Ovary (tissue), 7 donors: ENCODE measurements at regions not wholly inside any gene's neighbourhood (a gene's known extent, or its start where the extent isn't known, plus 50 kb on each side); places are given as distances from the start of the nearest gene placed in this dataset.

Source experiments
- DNase-seq, 5 donors: peaks; one replicate each; pipeline ENCODE4 v3.0.0-alpha.2; 2019 to 2020
- H3K27ac ChIP-seq, 2 donors: fragments of 200-600 bp; one replicate each; pipeline versions ENCODE4 v1.5.1 to v1.8.0; 2019 to 2022
- H3K27me3 ChIP-seq: fragments of 200-600 bp; one replicate; pipeline ENCODE4 v1.8.0; 2022
- H3K36me3 ChIP-seq: fragments of 200-600 bp; sonication (generic); one replicate; pipeline ENCODE4 v1.5.1; 2019
- H3K4me1 ChIP-seq: one replicate; pipeline ENCODE4 v1.8.1; 2013; ENCODE audit warnings: mild to moderate bottlenecking, moderate library complexity; ENCODE audit not compliant: insufficient read depth
- H3K4me3 ChIP-seq: fragments of 200-600 bp; sonication (generic); one replicate; pipeline ENCODE4 v1.5.1; 2017
- H3K9me3 ChIP-seq, 2 donors: fragments of 200-600 bp in 1 of 2; sonication (generic) in 1 of 2; one replicate each; pipeline versions ENCODE4 v1.5.1 to v1.8.1; 2013 to 2019; ENCODE audit warnings: mild to moderate bottlenecking in 1 of 2, moderate library complexity in 1 of 2
- CTCF ChIP-seq, 3 donors: fragments of 450-650 bp in 2 of 3; fragments of 200-600 bp in 1 of 3; IDR thresholded peaks; one replicate each; pipeline versions ENCODE4 v1.5.1 to v1.8.0; 2016 to 2022; ENCODE audit warnings: antibody characterized with exemption in 3 of 3, mild to moderate bottlenecking in 1 of 3
- EP300 ChIP-seq: sonication (generic); formaldehyde crosslinking; IDR thresholded peaks from one replicate; pipeline ENCODE4 v1.6.1; 2017; ENCODE audit warnings: antibody characterized with exemption
- POLR2A ChIP-seq: fragments of 450-650 bp; IDR thresholded peaks from one replicate; pipeline ENCODE4 v1.6.1; 2017; ENCODE audit warnings: antibody characterized with exemption, mild to moderate bottlenecking, moderate library complexity
- WGBS, 3 donors: extraction: QIAGEN DNeasy Blood & Tissue Kit in 1 of 3; methylation state at CpG; one replicate each; pipeline versions ENCODE4 v1.1.5 to v1.1.7; 2013 to 2017; 5-methylcytosine and 5-hydroxymethylcytosine counted together
- intact Hi-C, 4 donors: fragments of 100-400 bp; cut with DNase I; formaldehyde crosslinking; loops; one replicate each; pipeline versions ENCODE4 v1.11.0 to v1.15.1; 2022 to 2023
- donor health status: DM: no; HTN: no; CAD: no; lungs with moderate emphysema.
- donor health status: DM: no; HTN: no; CAD: no.
- donor health status: Bipolar disorder and iron deficiency.
- donor health status: DM: no; HTN: no; CAD: no.
- donor health status: DM: yes; HTN: yes; CAD: no.

GRCh38 chr5:89946916-89947315 is 462.6 kb downstream of the CETN3 start:
- intact Hi-C loops: no loop called here
- WGBS, 3 donors: 23 to 28% (median 27%) methylated on average over 2 of the region's 2 CpGs
- H3K27ac ChIP-seq: no peak overlapping the region

GRCh38 chr5:89946508-89946907 is 463.0 kb downstream of the CETN3 start:
- 10 to 18% (median 16%) methylated on average over 4 of the region's 4 CpGs for WGBS, 3 donors
- intact Hi-C loops: no loop called here
- H3K9me3 ChIP-seq: no peaks in the 10 kb centered on the region
- TF ChIP-seq EP300: no peak
- no peak for TF ChIP-seq POLR2A
- TF ChIP-seq CTCF (IDR thresholded peaks at IDR 0.05): no peak
- H3K36me3 ChIP-seq: no peaks in the 10 kb centered on the region
- H3K4me1 ChIP-seq: peaks cover 1% of the 10 kb centered on the region
- no peak overlapping the region for H3K27ac ChIP-seq
- no peaks in the 10 kb centered on the region for H3K27me3 ChIP-seq
- DNase-seq: no peak
- H3K4me3 ChIP-seq: no peak overlapping the region

More at GRCh38 chr5:89946916-89947315, 462.6 kb downstream of the CETN3 start:
- Histone ChIP-seq H3K4me3 (no peak overlapping the region), H3K36me3 (no peaks in the 10 kb centered on the region), H3K4me1 (peaks cover 1% of the 10 kb centered on the region), H3K9me3 (no peaks in the 10 kb centered on the region), H3K27me3 (no peaks in the 10 kb centered on the region)
- TF ChIP-seq EP300 (no peak), CTCF (IDR thresholded peaks at IDR 0.05) (no peak), POLR2A (no peak)
- no peak for DNase-seq

- H3K27me3 ChIP-seq: no peaks in the 10 kb centered on the region
- H3K27ac ChIP-seq: no peak overlapping the region
- TF ChIP-seq POLR2A (no peak), EP300 (no peak), CTCF (IDR thresholded peaks at IDR 0.05) (no peak)
- H3K4me1 ChIP-seq: peaks cover 1% of the 10 kb centered on the region
- H3K36me3 ChIP-seq: no peaks in the 10 kb centered on the region
- H3K9me3 ChIP-seq: no peaks in the 10 kb centered on the region
- WGBS, 3 donors: 95 to 96% (median 95%) methylated on average over 1 of the region's 1 CpG
- intact Hi-C loops: no loop called here
- DNase-seq: no peak
- no peak overlapping the region for H3K4me3 ChIP-seq
Measured at GRCh38 chr5:89942171-89942570, 467.4 kb downstream of the CETN3 start.

GRCh38 chr5:89936576-89936975 is 473.0 kb downstream of the CETN3 start:
- H3K36me3 ChIP-seq: no peaks in the 10 kb centered on the region
- DNase-seq: no peak
- 94 to 95% (median 94%) methylated on average over 3 of the region's 3 CpGs for WGBS, 3 donors
- no peak overlapping the region for H3K27ac ChIP-seq
- H3K4me1 ChIP-seq: no peaks in the 10 kb centered on the region
- H3K4me3 ChIP-seq: no peak overlapping the region
- H3K27me3 ChIP-seq: no peaks in the 10 kb centered on the region
- H3K9me3 ChIP-seq: no peaks in the 10 kb centered on the region
- intact Hi-C loops: loop anchor here in 1 of 4 donors (10.0 kb wide), 1 partner anchor 1878 kb away; no protein-coding TSS in a partner anchor
- TF ChIP-seq EP300: no peak
- no peak for TF ChIP-seq POLR2A
- no peak for TF ChIP-seq CTCF (IDR thresholded peaks at IDR 0.05)
